ENCODE measurements at regions not wholly inside any gene's neighbourhood (a gene's known extent, or its start where the extent isn't known, plus 50 kb on each side); places are given as distances from the start of the nearest gene placed in this dataset.

DNA sequence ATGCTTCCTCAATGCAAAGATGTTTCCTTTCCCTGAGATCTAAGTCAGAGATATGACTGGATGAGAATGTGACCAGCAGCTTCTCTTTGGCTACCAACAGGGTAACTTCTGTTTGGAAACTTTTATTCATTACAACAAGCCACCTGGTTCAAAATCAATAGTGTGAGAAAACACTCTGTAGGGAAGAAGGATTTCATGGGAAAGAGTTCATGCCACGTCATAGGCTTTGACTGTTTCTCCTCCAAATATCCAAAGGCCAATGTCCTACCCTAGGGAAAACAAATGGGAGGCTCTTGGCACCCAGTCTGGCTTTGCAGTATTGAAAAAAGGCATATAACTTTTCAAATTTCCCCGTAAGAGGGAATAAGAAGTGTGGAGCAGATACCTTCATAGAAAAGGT, 245.5 kb downstream of the FNDC1 start:
- TF ChIP-seq CTCF (IDR thresholded peaks at IDR 0.05; ENCODE audit: low read depth, low read length, poor library complexity, severe bottlenecking): no peak
- TF ChIP-seq EZH2phosphoT487 (IDR thresholded peaks at IDR 0.05; ENCODE audit: borderline replicate concordance, low read length): no peak
